Amygdala (tissue), 56 donors: ENCODE measurements at regions not wholly inside any gene's neighbourhood (a gene's known extent, or its start where the extent isn't known, plus 50 kb on each side); places are given as distances from the start of the nearest gene placed in this dataset.

ENCODE experiments used
- DNase-seq, 56 donors: peaks; one replicate each; lab custom pipeline; 2025; lab: John Stamatoyannopoulos, UW

DNA sequence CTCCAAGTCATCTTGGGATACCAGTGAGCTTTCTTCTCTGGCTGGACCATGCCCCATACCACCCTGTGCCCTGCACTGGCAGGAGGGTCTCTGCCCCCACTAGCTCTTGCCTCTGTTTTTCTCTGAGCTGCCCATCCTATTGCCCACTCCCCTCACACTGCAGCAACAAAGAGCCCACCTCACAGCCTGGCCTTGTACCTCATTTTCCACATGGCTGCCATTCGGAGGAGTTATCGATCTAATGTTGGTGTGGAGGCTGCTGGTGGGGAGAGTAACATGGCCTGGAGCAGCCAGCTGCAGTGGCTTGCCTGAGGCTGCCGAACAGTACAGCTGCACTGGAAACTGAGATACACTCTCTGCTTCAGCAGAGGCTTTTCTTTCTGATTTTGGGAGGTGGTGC lies 65.7 kb upstream of the AGBL1 start:
- no peak for DNase-seq

DNA sequence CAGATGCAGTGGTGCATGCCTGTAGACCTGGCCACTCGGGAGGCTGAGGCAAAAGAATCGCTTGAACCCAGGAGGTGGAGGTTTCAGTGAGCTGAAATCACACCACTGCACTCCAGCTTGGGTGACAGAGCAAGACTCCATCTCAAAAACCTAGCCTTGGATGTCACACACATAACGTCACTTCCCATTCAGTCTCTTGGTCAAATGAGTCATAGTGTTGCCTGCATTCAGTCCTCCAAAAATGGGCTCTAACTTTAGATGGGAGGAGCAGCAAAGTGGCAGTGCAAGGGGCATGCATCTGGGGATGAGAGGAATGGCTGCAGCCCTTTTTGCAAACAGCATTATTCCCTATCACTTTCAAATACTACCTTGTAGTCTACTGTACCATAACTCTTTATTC lies 62.9 kb upstream of the AGBL1 start:
- DNase-seq, result no peak

DNA sequence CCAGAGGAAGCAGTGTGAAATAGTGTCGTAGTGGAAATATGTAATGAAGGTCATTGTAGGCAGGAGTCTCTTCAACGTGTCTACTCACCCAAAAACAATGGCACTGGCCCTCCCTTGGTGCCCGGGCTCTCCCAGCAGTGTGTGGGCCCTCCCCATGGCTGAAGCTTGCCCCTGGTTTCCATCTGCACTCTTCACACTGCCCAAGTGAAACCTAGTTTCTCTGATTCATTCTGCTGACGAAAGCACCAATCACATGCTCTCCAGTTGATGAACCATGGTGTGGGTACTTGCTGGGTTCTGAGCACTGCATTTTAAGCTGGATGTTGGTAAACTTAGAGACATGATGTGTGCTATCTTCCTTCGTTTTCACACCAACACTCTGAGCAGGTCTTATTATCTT lies 61.0 kb upstream of the AGBL1 start:
- no peak for DNase-seq

DNA sequence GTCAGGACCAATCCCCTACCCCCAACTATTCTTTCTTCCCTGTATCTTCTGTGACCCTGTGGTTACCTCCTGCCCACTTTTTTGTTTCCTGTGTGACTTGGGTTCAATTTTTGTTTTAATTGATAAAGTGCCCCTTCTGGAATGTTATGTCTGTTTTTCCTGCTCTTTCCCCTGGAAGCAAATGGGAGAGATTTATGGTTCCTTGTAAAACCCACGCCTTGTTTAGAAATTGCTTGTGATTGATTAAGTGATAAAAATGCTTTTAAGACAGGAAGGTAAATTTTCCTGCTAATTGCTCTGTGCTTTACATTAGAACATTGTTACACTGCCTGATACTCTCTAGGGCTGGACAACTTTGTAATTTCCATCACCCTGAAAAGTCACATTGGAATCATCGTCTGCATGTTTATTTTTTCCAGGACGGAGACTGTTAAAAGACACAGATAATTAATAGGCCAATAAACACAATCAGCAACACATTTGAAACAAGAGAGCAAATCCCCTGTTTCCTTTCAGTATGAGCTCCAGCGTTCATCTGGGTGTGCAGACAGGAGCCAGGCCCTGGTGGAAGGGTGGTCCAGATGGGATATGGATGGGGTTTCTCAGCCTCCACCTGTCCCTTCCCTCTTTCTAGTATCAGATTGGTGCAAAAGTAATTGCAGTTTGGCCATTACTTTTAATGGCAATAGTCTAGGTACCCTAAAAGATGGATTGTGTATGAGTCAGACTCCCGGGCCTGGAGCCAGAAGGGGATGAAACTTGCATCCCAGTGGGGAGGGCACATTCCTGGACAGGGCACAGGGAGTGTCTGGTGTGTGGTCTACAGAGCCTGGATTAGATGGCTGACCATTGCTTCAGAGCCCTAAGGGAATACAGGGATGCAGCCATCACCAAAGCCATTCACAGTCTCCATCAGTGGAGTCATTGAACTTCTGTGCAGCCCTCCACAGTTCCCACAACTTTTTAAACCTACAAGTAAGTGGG lies 58.1 kb upstream of the AGBL1 start:
- no peak for DNase-seq

DNA sequence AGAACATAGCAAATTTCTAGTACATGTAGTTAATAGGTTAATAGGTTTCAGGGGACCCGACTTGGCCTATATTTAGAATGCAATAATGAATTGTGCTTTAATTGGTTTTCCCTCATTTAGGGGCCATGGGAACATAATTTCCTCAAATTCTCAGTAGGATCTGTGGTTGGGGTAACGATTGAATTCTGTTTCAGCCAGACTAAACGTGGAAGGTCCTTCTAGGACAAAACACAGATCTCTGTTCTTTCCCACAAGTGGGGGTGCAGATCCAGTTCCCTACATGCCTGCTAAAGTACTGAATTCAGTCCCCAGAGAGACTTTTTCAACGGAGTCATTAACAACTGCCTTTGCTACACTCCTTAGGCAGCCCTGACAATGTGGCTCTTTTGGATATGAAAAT lies 50.7 kb upstream of the AGBL1 start:
- DNase-seq, result no peak
